IPS-NIHi7 (cell line): ENCODE measurements at regions not wholly inside any gene's neighbourhood (a gene's known extent, or its start where the extent isn't known, plus 50 kb on each side); places are given as distances from the start of the nearest gene placed in this dataset.
A peak's percentile ranks its signal among the peaks of the same experiment; 100 is the strongest.
"Not testable (repeated sequence)": the region's sequence is repeated elsewhere in the genome, so short reads cannot be mapped to it uniquely, and the experiment has no call there.

Experiments
- DNase-seq: peaks from one replicate; pipeline ENCODE4 v3.0.0; 2012; ENCODE audit warnings: mixed read lengths; ENCODE audit errors: extremely low spot score

GRCh38 chr3:190192739-190193138 is 72.0 kb upstream of the P3H2 start:
- DNase-seq = no peak

GRCh38 chr3:190192087-190192486 is 71.4 kb upstream of the P3H2 start:
- DNase-seq = no peak

- DNase-seq = no peak
Observed at GRCh38 chr3:190188197-190188596, 67.5 kb upstream of the P3H2 start.

- peak; percentile 30 for DNase-seq
Observed at GRCh38 chr3:190183121-190183520, 62.4 kb upstream of the P3H2 start.

- DNase-seq = no peak
Observed at GRCh38 chr3:190182418-190183043, 61.8 kb upstream of the P3H2 start.

GRCh38 chr3:190180268-190180667 is 59.6 kb upstream of the P3H2 start:
- DNase-seq = no peak

- no peak for DNase-seq
Observed at GRCh38 chr3:190178779-190179178, 58.1 kb upstream of the P3H2 start.

- DNase-seq = not testable (repeated sequence)
Observed at GRCh38 chr3:190176933-190177525, 56.3 kb upstream of the P3H2 start.

- not testable (repeated sequence) for DNase-seq
Observed at GRCh38 chr3:190176106-190176505, 55.4 kb upstream of the P3H2 start.

- no peak for DNase-seq
Observed at GRCh38 chr3:190175490-190175889, 54.8 kb upstream of the P3H2 start.

GRCh38 chr3:190174471-190174870 is 53.8 kb upstream of the P3H2 start:
- no peak for DNase-seq

- DNase-seq = no peak
Observed at GRCh38 chr3:190173426-190173825, 52.7 kb upstream of the P3H2 start.

GRCh38 chr3:190172751-190173150 is 52.1 kb upstream of the P3H2 start:
- no peak for DNase-seq
